B cell (primary cell): ENCODE measurements at regions not wholly inside any gene's neighbourhood (a gene's known extent, or its start where the extent isn't known, plus 50 kb on each side); places are given as distances from the start of the nearest gene placed in this dataset.
"Not testable (repeated sequence)": the region's sequence is repeated elsewhere in the genome, so short reads cannot be mapped to it uniquely, and the experiment has no call there.

Experiments
- EZH2 ChIP-seq: IDR thresholded peaks from 2 replicates; pipeline ENCODE4 v1.6.1; 2012; ENCODE audit warnings: borderline replicate concordance, low read depth, mild to moderate bottlenecking, moderate library complexity, low read length; ENCODE audit not compliant: insufficient read depth, poor library complexity, severe bottlenecking
- TF ChIP-seq, protein P1 (sequence below): fragments of 200-600 bp; IDR thresholded peaks from one replicate; pipeline ENCODE4 v1.8.0; 2022; ENCODE audit warnings: antibody characterized with exemption, mild to moderate bottlenecking

DNA sequence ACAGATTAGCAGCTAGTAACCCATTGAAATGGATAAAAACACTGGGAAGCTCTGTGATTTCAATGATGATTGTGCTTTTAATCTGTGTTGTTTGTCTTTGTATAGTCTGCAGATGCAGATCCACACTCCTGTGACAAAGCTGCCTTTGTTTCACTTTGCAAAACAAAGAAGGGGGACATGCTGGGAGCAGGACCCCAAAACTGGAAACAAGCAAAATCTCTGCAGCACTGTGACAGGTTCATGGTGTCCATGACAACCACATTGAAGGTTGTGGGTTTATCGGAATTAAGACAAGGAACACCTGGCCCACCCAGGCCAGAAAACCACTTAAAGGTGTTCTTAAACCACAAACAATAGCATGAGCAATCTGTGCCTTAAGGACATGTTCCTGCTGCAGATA, 95.6 kb upstream of the PTGDR start:
- TF ChIP-seq, protein P1, sequence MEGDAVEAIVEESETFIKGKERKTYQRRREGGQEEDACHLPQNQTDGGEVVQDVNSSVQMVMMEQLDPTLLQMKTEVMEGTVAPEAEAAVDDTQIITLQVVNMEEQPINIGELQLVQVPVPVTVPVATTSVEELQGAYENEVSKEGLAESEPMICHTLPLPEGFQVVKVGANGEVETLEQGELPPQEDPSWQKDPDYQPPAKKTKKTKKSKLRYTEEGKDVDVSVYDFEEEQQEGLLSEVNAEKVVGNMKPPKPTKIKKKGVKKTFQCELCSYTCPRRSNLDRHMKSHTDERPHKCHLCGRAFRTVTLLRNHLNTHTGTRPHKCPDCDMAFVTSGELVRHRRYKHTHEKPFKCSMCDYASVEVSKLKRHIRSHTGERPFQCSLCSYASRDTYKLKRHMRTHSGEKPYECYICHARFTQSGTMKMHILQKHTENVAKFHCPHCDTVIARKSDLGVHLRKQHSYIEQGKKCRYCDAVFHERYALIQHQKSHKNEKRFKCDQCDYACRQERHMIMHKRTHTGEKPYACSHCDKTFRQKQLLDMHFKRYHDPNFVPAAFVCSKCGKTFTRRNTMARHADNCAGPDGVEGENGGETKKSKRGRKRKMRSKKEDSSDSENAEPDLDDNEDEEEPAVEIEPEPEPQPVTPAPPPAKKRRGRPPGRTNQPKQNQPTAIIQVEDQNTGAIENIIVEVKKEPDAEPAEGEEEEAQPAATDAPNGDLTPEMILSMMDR: not testable (repeated sequence)
- not testable (repeated sequence) for TF ChIP-seq EZH2
